ENCODE measurements at regions not wholly inside any gene's neighbourhood (a gene's known extent, or its start where the extent isn't known, plus 50 kb on each side); places are given as distances from the start of the nearest gene placed in this dataset.

GRCh38 chr9:87096506-87096905, 149.2 kb upstream of the GAS1 start:
- Histone ChIP-seq H2AFZ (no peak overlapping the region), H3K79me2 (ENCODE audit: low read depth) (no peaks in the 10 kb centered on the region), H3K4me2 (no peak overlapping the region), H3K9me3 (ENCODE audit: insufficient read depth, low read depth) (no peaks in the 10 kb centered on the region), H4K20me1 (ENCODE audit: insufficient read depth) (no peaks in the 10 kb centered on the region), H3K27ac (no peak overlapping the region), H3K4me3 (no peak overlapping the region), H3F3A (ENCODE audit: insufficient read depth, low read depth) (no peaks in the 10 kb centered on the region), H3K4me1 (replicated peaks; ENCODE audit: insufficient read depth) (peaks cover 12% of the 10 kb centered on the region), H3K9me2 (ENCODE audit: insufficient read depth) (no peaks in the 10 kb centered on the region), H3K36me3 (ENCODE audit: low read depth) (no peaks in the 10 kb centered on the region), H3K27me3 (ENCODE audit: insufficient read depth, low read depth) (no peaks in the 10 kb centered on the region)
- BruUV-seq (replicated peaks) = no TSS peak
- ChIA-PET CTCF (no interaction called here), POLR2A (ENCODE audit: unreplicated experiment) (no interaction called here)
- TF ChIP-seq EZH2 (IDR thresholded peaks at IDR 0.05; ENCODE audit: low read depth) = no peak
- no peak for TF ChIP-seq CTCF (conservative IDR thresholded peaks at IDR 0.05)
- no peak for DNase-seq
- intact Hi-C loops (cut with micrococcal nuclease; ENCODE audit: unreplicated experiment) = no loop called here

GRCh38 chr9:87097238-87097637, 149.9 kb upstream of the GAS1 start:
- no peak overlapping the region for H3K4me3 ChIP-seq
- ChIA-PET CTCF (no interaction called here), POLR2A (ENCODE audit: unreplicated experiment) (no interaction called here)
- TF ChIP-seq CTCF (conservative IDR thresholded peaks at IDR 0.05) (no peak), EZH2 (IDR thresholded peaks at IDR 0.05; ENCODE audit: low read depth) (no peak)
- no peaks in the 10 kb centered on the region for H3K9me3 ChIP-seq (ENCODE audit: insufficient read depth, low read depth)
- intact Hi-C loops (cut with micrococcal nuclease; ENCODE audit: unreplicated experiment) = no loop called here
- no peak overlapping the region for H3K4me2 ChIP-seq
- H3F3A ChIP-seq (ENCODE audit: insufficient read depth, low read depth) = no peaks in the 10 kb centered on the region
- H3K9me2 ChIP-seq (ENCODE audit: insufficient read depth) = no peaks in the 10 kb centered on the region
- no peaks in the 10 kb centered on the region for H3K36me3 ChIP-seq (ENCODE audit: low read depth)
- H3K4me1 ChIP-seq (replicated peaks; ENCODE audit: insufficient read depth) = peaks cover 12% of the 10 kb centered on the region
- H4K20me1 ChIP-seq (ENCODE audit: insufficient read depth) = no peaks in the 10 kb centered on the region
- no peak overlapping the region for H3K27ac ChIP-seq
- H2AFZ ChIP-seq = no peak overlapping the region
- no peaks in the 10 kb centered on the region for H3K79me2 ChIP-seq (ENCODE audit: low read depth)
- no peak for DNase-seq
- no TSS peak for BruUV-seq (replicated peaks)
- H3K27me3 ChIP-seq (ENCODE audit: insufficient read depth, low read depth) = no peaks in the 10 kb centered on the region

GRCh38 chr9:87099407-87099806, 152.1 kb upstream of the GAS1 start:
- Histone ChIP-seq H3F3A (ENCODE audit: insufficient read depth, low read depth) (no peaks in the 10 kb centered on the region), H3K27me3 (ENCODE audit: insufficient read depth, low read depth) (no peaks in the 10 kb centered on the region), H3K27ac (no peak overlapping the region), H3K36me3 (ENCODE audit: low read depth) (no peaks in the 10 kb centered on the region), H3K9me3 (ENCODE audit: insufficient read depth, low read depth) (no peaks in the 10 kb centered on the region), H3K4me2 (no peak overlapping the region), H4K20me1 (ENCODE audit: insufficient read depth) (no peaks in the 10 kb centered on the region), H3K79me2 (ENCODE audit: low read depth) (no peaks in the 10 kb centered on the region), H3K4me1 (replicated peaks; ENCODE audit: insufficient read depth) (peaks cover 12% of the 10 kb centered on the region), H2AFZ (no peak overlapping the region), H3K4me3 (no peak overlapping the region), H3K9me2 (ENCODE audit: insufficient read depth) (no peaks in the 10 kb centered on the region)
- POLR2A ChIA-PET (ENCODE audit: unreplicated experiment) = no interaction called here
- CTCF ChIA-PET = no interaction called here
- TF ChIP-seq CTCF (conservative IDR thresholded peaks at IDR 0.05) (no peak), EZH2 (IDR thresholded peaks at IDR 0.05; ENCODE audit: low read depth) (no peak)
- peak in 1 of 2 experiments; percentile 63 for DNase-seq
- BruUV-seq (replicated peaks) = no TSS peak
- intact Hi-C loops (cut with micrococcal nuclease; ENCODE audit: unreplicated experiment) = no loop called here
